C4-2B (cell line): ENCODE measurements at regions not wholly inside any gene's neighbourhood (a gene's known extent, or its start where the extent isn't known, plus 50 kb on each side); places are given as distances from the start of the nearest gene placed in this dataset.

Experiments
- CTCF ChIP-seq: fragments of 450-650 bp; conservative IDR thresholded peaks from 2 replicates; pipeline ENCODE4 v1.5.1; 2017; ENCODE audit warnings: mild to moderate bottlenecking
- ZFX ChIP-seq: fragments of 450-650 bp; IDR thresholded peaks from 2 replicates; pipeline ENCODE4 v1.6.1; 2017

GRCh38 chr13:99057310-99057975 is 79.6 kb upstream of the DOCK9 start:
- TF ChIP-seq CTCF (no peak), ZFX (no peak)
